ENCODE measurements at regions not wholly inside any gene's neighbourhood (a gene's known extent, or its start where the extent isn't known, plus 50 kb on each side); places are given as distances from the start of the nearest gene placed in this dataset.

DNA sequence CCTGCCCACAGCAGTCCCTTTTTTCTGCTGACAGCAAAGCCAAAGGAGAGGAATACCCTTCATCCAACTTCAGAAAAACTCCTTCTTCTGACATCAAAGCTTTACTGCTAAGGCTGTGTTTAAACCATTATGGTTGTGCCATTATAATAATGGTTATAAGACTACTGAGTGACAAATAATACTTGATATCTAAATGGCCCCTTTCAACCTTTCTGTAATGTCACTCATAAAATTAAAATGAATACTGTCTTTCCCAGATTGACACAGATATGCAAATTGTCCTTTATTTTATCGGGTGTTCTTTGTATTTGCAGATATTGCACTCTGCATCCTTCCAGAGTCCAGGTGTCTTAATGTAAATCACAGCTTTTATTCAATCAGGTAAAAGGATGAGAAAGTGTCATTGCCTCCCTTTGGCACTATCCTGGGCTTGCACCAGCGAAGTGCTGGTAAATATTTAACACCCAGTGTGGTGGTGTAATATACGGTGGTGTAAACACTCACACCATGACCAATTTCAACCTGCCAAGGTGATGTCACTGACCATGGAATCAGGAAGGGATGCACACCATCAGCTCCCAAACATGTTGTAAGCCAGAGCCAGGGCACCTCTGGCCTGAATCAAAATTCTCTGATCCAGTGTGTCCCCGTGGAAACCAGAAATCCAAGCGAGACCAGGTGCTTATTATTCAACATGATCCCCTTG is 139.4 kb upstream of the TENM3 start:
- no peak overlapping the region for H3K9ac ChIP-seq (ENCODE audit: low read depth, low read length)
- 0 out of 2 replicates have a peak, but pooled peaks cover 5% of the 10 kb centered on the region for H3K4me1 ChIP-seq (ENCODE audit: insufficient read depth, low read length)
- H3K9me3 ChIP-seq (ENCODE audit: insufficient read depth, low read depth, low read length), result no peaks in the 10 kb centered on the region
- H3K4me3 ChIP-seq (ENCODE audit: low read length), result no peak overlapping the region
- H3K27ac ChIP-seq (ENCODE audit: low read length), result no peak overlapping the region
- no peaks in the 10 kb centered on the region for H3K27me3 ChIP-seq (ENCODE audit: insufficient read depth, low read length)
- no peaks in the 10 kb centered on the region for H3K36me3 ChIP-seq (ENCODE audit: insufficient read depth, low read depth, low read length)

DNA sequence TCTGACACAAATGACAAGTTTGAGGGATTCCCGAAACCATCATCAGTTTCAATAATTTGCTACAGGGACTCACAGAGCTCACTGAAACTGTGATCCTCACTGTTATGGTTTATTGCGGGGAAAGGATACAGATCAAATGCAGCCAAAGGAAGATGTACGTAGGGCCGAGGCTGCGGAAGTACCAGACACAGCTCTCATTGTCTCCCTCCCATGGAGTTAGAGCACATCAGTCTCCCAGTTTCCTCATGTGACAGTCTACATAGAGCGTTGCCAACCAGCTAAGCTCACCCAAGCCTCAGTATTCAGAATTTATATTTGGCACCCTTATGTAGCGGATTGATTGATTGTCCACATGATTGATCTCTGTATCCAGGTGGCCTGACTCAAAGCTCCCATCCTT is 137.8 kb upstream of the TENM3 start:
- H3K9ac ChIP-seq (ENCODE audit: low read depth, low read length), result no peak overlapping the region
- no peaks in the 10 kb centered on the region for H3K9me3 ChIP-seq (ENCODE audit: insufficient read depth, low read depth, low read length)
- no peak overlapping the region for H3K4me3 ChIP-seq (ENCODE audit: low read length)
- H3K27ac ChIP-seq (ENCODE audit: low read length), result no peak overlapping the region
- H3K27me3 ChIP-seq (ENCODE audit: insufficient read depth, low read length), result no peaks in the 10 kb centered on the region
- 0 out of 2 replicates have a peak, but pooled peaks cover 5% of the 10 kb centered on the region for H3K4me1 ChIP-seq (ENCODE audit: insufficient read depth, low read length)
- H3K36me3 ChIP-seq (ENCODE audit: insufficient read depth, low read depth, low read length), result no peaks in the 10 kb centered on the region

DNA sequence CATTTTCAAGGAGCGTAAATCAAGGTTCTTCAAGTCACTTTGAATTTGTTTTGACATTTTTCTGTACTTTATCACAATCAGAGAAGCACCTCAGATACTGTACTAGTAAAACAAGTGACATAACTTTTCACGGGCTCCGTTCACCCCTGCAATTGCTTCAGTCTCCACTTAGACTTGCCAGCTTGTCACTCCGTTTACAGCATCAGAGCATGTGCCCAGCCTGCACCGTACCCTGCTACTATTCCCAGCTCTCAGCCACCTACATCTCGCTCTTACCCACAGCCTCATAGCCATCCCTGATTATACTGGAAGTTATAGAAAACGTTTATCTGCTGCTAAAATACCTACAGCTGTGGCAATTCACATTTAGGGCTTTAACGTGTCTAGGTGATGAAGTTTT is 135.3 kb upstream of the TENM3 start:
- H3K27ac ChIP-seq (ENCODE audit: low read length), result no peak overlapping the region
- no peaks in the 10 kb centered on the region for H3K36me3 ChIP-seq (ENCODE audit: insufficient read depth, low read depth, low read length)
- H3K27me3 ChIP-seq (ENCODE audit: insufficient read depth, low read length), result no peaks in the 10 kb centered on the region
- H3K9me3 ChIP-seq (ENCODE audit: insufficient read depth, low read depth, low read length), result no peaks in the 10 kb centered on the region
- H3K4me1 ChIP-seq (ENCODE audit: insufficient read depth, low read length), result peaks cover 8% of the 10 kb centered on the region; the same call in 1 of the 2 replicates
- no peak overlapping the region for H3K4me3 ChIP-seq (ENCODE audit: low read length)
- H3K9ac ChIP-seq (ENCODE audit: low read depth, low read length), result no peak overlapping the region

DNA sequence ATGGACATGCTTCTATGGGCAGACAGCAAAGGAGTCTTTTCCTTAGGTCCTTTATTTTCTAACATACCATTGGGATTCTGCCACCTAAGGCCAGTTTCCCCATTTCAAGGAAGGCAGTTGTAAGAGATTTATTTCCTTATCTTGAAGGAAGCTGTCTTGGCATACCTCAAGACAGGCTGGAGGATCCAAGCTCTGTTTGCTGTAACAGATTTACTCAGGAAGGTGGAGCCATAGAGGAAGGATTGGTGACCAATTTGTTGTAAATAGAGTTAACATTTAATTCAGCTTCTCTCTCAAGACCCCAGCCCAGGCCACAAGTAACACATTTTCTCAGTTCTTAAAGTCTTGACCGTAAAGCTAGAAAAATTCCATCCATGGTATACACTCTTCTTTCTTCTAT is 131.6 kb upstream of the TENM3 start:
- H3K4me3 ChIP-seq (ENCODE audit: low read length), result no peak overlapping the region
- H3K4me1 ChIP-seq (ENCODE audit: insufficient read depth, low read length), result peaks cover 6% of the 10 kb centered on the region; the same call in 1 of the 2 replicates
- H3K27me3 ChIP-seq (ENCODE audit: insufficient read depth, low read length), result no peaks in the 10 kb centered on the region
- no peak overlapping the region for H3K27ac ChIP-seq (ENCODE audit: low read length)
- H3K9ac ChIP-seq (ENCODE audit: low read depth, low read length), result no peak overlapping the region
- no peaks in the 10 kb centered on the region for H3K36me3 ChIP-seq (ENCODE audit: insufficient read depth, low read depth, low read length)
- no peaks in the 10 kb centered on the region for H3K9me3 ChIP-seq (ENCODE audit: insufficient read depth, low read depth, low read length)

DNA sequence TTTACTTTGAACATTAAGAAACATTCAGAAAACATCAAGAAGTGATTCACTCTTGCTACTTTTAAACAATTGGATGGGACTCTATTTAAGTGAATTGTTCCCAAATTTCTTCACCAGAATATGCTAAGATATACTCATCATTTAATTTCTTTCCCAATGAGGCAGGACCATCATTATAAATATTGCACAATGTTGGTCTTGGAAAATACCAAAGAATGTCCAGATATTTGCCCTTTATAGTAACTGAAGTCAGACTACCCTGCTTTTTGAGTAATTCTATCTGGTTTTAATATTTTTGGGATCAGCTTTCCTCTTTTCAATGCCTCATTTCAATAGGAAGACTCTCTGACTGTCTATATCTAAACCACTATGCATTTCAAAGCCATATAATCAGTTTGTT is 129.4 kb upstream of the TENM3 start:
- H3K9me3 ChIP-seq (ENCODE audit: insufficient read depth, low read depth, low read length), result peaks cover 12% of the 10 kb centered on the region
- no peak overlapping the region for H3K4me3 ChIP-seq (ENCODE audit: low read length)
- no peaks in the 10 kb centered on the region for H3K27me3 ChIP-seq (ENCODE audit: insufficient read depth, low read length)
- no peak overlapping the region for H3K27ac ChIP-seq (ENCODE audit: low read length)
- no peak overlapping the region for H3K9ac ChIP-seq (ENCODE audit: low read depth, low read length)
- peaks cover 6% of the 10 kb centered on the region; the same call in 1 of the 2 replicates for H3K4me1 ChIP-seq (ENCODE audit: insufficient read depth, low read length)
- H3K36me3 ChIP-seq (ENCODE audit: insufficient read depth, low read depth, low read length), result no peaks in the 10 kb centered on the region

DNA sequence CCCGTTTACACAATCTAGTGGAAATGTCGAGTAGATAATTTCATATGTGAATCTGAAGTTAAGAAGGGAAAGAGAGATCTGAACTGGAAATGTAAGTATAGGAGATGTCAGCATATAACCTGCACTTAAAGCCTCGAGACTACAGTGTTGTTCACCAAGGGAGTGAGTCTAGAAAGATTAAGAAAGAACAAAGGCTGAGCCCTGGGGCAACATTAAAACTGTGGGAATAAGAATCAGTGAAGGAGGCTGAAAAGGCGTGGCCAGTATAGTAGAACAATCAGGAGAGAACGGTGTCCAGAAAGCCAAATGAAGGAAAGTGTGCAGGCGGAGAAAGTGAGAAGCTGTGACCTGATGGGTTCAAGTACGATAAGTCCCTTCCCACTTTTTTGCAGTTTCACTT is 118.8 kb upstream of the TENM3 start:
- H3K27ac ChIP-seq (ENCODE audit: low read length), result no peak overlapping the region
- no peaks in the 10 kb centered on the region for H3K27me3 ChIP-seq (ENCODE audit: insufficient read depth, low read length)
- H3K9me3 ChIP-seq (ENCODE audit: insufficient read depth, low read depth, low read length), result peaks cover 17% of the 10 kb centered on the region
- no peaks in the 10 kb centered on the region for H3K36me3 ChIP-seq (ENCODE audit: insufficient read depth, low read depth, low read length)
- H3K9ac ChIP-seq (ENCODE audit: low read depth, low read length), result no peak overlapping the region
- no peaks in the 10 kb centered on the region for H3K4me1 ChIP-seq (ENCODE audit: insufficient read depth, low read length)
- no peak overlapping the region for H3K4me3 ChIP-seq (ENCODE audit: low read length)

DNA sequence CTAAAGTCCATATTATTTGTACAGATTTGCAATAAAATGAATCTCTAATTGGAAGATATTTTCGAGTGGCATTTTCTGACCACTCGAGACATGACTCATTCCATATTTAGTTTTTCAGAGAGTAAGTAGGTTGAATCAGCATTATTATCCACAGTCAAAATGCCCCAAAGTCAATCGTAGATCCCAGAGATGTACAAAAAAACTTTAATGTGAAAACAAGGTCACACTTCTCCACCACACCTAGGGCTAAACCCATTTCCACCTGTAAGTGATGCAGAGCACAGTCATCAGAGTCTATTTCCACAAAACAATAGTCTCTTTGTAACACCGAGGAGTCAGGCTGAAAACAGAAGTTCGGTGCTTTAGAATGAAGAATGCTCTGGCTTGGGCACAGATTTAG is 117.1 kb upstream of the TENM3 start:
- H3K9ac ChIP-seq (ENCODE audit: low read depth, low read length), result no peak overlapping the region
- H3K36me3 ChIP-seq (ENCODE audit: insufficient read depth, low read depth, low read length), result no peaks in the 10 kb centered on the region
- H3K27me3 ChIP-seq (ENCODE audit: insufficient read depth, low read length), result no peaks in the 10 kb centered on the region
- H3K4me3 ChIP-seq (ENCODE audit: low read length), result no peak overlapping the region
- peaks cover 17% of the 10 kb centered on the region for H3K9me3 ChIP-seq (ENCODE audit: insufficient read depth, low read depth, low read length)
- no peaks in the 10 kb centered on the region for H3K4me1 ChIP-seq (ENCODE audit: insufficient read depth, low read length)
- H3K27ac ChIP-seq (ENCODE audit: low read length), result no peak overlapping the region

DNA sequence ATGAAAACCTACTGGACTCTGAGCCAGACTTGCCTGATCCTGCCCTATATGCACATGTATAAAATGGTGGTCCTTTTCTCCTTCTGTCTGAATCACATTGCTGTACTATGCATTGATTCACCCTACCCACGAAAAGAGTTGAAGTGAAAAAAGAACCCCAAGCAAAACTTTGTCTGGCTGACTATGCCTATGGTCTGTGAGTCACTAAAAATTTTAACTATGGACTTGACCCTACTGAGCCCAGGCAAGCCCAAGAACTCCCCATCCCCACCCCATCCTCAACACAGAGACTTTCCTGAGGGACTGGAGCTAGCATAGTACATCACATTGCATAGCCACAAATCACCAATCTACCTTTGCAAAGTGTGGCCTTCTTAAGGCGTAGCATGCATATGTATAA is 116.6 kb upstream of the TENM3 start:
- Histone ChIP-seq H3K4me3 (ENCODE audit: low read length) (no peak overlapping the region), H3K27ac (ENCODE audit: low read length) (no peak overlapping the region), H3K27me3 (ENCODE audit: insufficient read depth, low read length) (no peaks in the 10 kb centered on the region), H3K9me3 (ENCODE audit: insufficient read depth, low read depth, low read length) (peaks cover 17% of the 10 kb centered on the region), H3K9ac (ENCODE audit: low read depth, low read length) (no peak overlapping the region), H3K4me1 (ENCODE audit: insufficient read depth, low read length) (no peaks in the 10 kb centered on the region), H3K36me3 (ENCODE audit: insufficient read depth, low read depth, low read length) (no peaks in the 10 kb centered on the region)

DNA sequence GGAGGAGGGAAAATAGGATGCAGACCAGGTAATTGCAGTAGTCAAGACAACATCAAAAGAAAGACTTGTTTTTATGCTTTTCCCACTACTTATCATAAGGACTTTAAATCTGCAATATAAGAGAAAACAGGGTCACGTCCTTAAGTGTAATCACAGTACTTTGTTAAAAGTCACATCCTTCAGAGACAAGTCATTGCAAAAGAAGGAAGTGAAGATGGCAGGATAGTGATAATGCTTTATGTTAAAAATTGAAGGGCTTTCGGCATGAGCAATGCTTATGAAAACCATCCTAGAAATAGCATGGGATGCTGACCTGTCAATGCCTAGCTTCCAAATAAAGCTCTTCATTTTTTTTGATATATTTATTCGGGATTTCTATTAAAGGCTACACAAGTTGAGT is 110.2 kb upstream of the TENM3 start:
- no peak overlapping the region for H3K9ac ChIP-seq (ENCODE audit: low read depth, low read length)
- no peak overlapping the region for H3K4me3 ChIP-seq (ENCODE audit: low read length)
- no peaks in the 10 kb centered on the region for H3K9me3 ChIP-seq (ENCODE audit: insufficient read depth, low read depth, low read length)
- H3K4me1 ChIP-seq (ENCODE audit: insufficient read depth, low read length), result peaks cover 17% of the 10 kb centered on the region; the same call in 1 of the 2 replicates
- no peaks in the 10 kb centered on the region for H3K27me3 ChIP-seq (ENCODE audit: insufficient read depth, low read length)
- H3K36me3 ChIP-seq (ENCODE audit: insufficient read depth, low read depth, low read length), result no peaks in the 10 kb centered on the region
- no peak overlapping the region for H3K27ac ChIP-seq (ENCODE audit: low read length)

DNA sequence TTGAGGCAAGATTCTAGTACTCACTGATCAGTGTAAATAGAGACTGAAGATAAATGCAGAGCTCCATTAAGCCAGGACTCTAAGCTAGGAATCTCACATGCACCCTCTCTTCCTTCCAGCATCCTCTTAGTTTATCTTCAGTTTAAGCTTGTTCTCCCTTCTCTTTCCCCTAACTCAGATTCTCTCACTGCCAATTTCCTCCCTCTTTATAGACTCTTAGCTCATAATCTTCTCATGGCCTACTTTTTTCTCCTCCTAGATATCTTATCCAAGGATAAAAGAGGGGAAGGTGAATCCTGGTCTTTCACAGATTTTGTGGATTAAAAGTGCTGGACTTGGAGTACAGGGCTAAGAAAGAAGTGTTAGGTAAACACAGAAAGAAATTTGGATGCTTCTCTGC is 108.9 kb upstream of the TENM3 start:
- no peak overlapping the region for H3K9ac ChIP-seq (ENCODE audit: low read depth, low read length)
- no peak overlapping the region for H3K4me3 ChIP-seq (ENCODE audit: low read length)
- H3K9me3 ChIP-seq (ENCODE audit: insufficient read depth, low read depth, low read length), result no peaks in the 10 kb centered on the region
- H3K36me3 ChIP-seq (ENCODE audit: insufficient read depth, low read depth, low read length), result no peaks in the 10 kb centered on the region
- peaks cover 17% of the 10 kb centered on the region; the same call in 1 of the 2 replicates for H3K4me1 ChIP-seq (ENCODE audit: insufficient read depth, low read length)
- no peak overlapping the region for H3K27ac ChIP-seq (ENCODE audit: low read length)
- H3K27me3 ChIP-seq (ENCODE audit: insufficient read depth, low read length), result peaks cover 2% of the 10 kb centered on the region; the same call in 1 of the 2 replicates

DNA sequence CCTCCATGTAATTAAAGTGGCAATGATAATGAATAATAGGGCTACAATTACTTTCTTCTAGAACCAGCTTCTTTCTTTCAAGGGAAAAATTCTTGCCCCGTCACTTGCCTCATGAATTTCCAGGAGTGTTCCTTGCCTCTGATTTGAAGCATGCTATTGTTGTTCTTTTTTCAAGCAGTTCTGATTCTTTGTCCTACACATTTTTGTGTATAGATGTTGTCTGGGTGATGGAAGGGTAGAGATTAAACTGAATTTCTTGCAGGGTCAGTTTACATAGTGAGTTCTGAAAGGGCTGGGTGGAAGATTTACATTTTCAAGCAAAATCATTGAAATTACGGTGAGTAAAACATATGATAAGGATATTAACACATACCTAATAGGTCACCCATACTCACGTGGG is 107.0 kb upstream of the TENM3 start:
- no peak overlapping the region for H3K9ac ChIP-seq (ENCODE audit: low read depth, low read length)
- H3K9me3 ChIP-seq (ENCODE audit: insufficient read depth, low read depth, low read length), result no peaks in the 10 kb centered on the region
- H3K4me1 ChIP-seq (ENCODE audit: insufficient read depth, low read length), result peaks cover 18% of the 10 kb centered on the region; the same call in 1 of the 2 replicates

DNA sequence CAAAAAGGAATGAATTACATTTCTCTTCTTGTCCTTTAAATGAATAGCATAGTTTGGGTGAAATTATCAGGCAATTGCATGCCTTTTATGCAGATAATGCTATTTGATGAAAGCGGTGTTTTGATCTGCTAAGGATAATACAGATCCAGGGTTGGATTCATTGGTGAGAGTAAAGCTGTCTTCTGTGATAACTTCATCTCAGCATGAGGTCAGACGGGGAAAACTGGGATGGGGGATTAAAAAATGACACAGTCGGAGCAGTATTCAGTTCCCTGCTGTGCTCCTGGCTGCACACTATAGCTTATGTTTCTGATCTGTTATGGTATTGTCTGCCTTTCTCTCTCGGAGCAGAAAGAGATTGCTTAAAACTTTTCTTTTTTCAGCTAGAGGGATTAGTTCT is 105.9 kb upstream of the TENM3 start:
- Histone ChIP-seq H3K4me1 (ENCODE audit: insufficient read depth, low read length) (peaks cover 25% of the 10 kb centered on the region; the same call in 1 of the 2 replicates), H3K27ac (ENCODE audit: low read length) (no peak overlapping the region), H3K9ac (ENCODE audit: low read depth, low read length) (no peak overlapping the region)

More for the DNA sequence above, 107.0 kb upstream of the TENM3 start:
- no peak overlapping the region for H3K4me3 ChIP-seq (ENCODE audit: low read length)
- H3K27ac ChIP-seq (ENCODE audit: low read length), result no peak overlapping the region
- no peaks in the 10 kb centered on the region for H3K36me3 ChIP-seq (ENCODE audit: insufficient read depth, low read depth, low read length)
- peaks cover 21% of the 10 kb centered on the region for H3K27me3 ChIP-seq (ENCODE audit: insufficient read depth, low read length)

More for the DNA sequence above, 105.9 kb upstream of the TENM3 start:
- H3K4me3 ChIP-seq (ENCODE audit: low read length), result no peak overlapping the region
- no peaks in the 10 kb centered on the region for H3K36me3 ChIP-seq (ENCODE audit: insufficient read depth, low read depth, low read length)
- H3K9me3 ChIP-seq (ENCODE audit: insufficient read depth, low read depth, low read length), result no peaks in the 10 kb centered on the region
- peaks cover 33% of the 10 kb centered on the region for H3K27me3 ChIP-seq (ENCODE audit: insufficient read depth, low read length)

Measured in iPS-20b (cell line).